Retinal pigment epithelial cell (primary cell): ENCODE measurements at regions not wholly inside any gene's neighbourhood (a gene's known extent, or its start where the extent isn't known, plus 50 kb on each side); places are given as distances from the start of the nearest gene placed in this dataset.

ENCODE experiments used
- DNase-seq: peaks from one replicate; pipeline ENCODE4 v3.0.0-alpha.2; 2010; ENCODE audit warnings: low read depth
- H3K4me3 ChIP-seq: 2 replicates; pipeline ENCODE4 v1.5.1; 2011; ENCODE audit warnings: mild to moderate bottlenecking, low read length, control low read depth, moderate library complexity
- TF ChIP-seq, protein P1 (sequence below): conservative IDR thresholded peaks from 2 replicates; pipeline ENCODE4 v1.5.1; 2011; ENCODE audit warnings: low read depth, low read length, control low read depth, inconsistent platforms

DNA sequence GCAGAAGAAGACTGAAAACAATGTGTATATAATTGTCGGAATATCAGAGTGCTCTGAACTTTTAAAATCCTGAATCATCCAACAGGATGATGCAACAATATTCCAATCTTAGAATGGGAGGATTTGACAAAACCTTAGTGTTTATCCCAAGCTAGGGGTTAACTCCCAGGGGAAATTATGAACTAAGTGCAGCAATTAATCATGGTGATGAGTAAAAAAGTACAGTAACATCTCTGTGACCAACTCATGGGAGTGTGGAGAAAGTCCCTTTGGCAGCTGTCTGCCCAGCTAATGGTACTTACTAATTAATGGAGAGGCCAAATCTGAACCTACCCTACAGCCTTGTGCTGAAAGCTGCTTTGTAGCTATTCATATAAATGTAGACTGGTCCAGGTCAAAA, 257.6 kb upstream of the DDX53 start:
- TF ChIP-seq, protein P1, sequence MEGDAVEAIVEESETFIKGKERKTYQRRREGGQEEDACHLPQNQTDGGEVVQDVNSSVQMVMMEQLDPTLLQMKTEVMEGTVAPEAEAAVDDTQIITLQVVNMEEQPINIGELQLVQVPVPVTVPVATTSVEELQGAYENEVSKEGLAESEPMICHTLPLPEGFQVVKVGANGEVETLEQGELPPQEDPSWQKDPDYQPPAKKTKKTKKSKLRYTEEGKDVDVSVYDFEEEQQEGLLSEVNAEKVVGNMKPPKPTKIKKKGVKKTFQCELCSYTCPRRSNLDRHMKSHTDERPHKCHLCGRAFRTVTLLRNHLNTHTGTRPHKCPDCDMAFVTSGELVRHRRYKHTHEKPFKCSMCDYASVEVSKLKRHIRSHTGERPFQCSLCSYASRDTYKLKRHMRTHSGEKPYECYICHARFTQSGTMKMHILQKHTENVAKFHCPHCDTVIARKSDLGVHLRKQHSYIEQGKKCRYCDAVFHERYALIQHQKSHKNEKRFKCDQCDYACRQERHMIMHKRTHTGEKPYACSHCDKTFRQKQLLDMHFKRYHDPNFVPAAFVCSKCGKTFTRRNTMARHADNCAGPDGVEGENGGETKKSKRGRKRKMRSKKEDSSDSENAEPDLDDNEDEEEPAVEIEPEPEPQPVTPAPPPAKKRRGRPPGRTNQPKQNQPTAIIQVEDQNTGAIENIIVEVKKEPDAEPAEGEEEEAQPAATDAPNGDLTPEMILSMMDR = no peak
- DNase-seq = no peak
- no peak overlapping the region for H3K4me3 ChIP-seq

DNA sequence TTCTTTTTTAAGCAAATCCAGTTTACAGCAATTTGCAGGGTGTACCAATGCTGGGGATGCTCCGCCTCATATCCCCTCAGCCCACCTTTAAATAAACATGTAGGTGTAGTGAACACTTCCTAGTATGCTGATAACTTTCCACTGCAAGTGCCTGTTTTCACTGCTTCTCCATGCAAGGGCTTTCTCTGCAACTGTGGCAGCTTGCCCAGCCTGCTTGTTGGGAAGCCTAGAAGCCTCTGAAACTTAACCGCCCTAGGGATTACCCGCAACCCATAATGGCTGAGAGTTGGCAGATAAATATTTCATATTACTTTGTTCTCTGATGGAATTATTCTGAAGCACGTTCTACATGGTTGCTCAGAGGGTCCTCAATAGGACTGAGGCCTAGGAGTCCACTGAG, 253.7 kb upstream of the DDX53 start:
- TF ChIP-seq, protein P1 = no peak
- H3K4me3 ChIP-seq = no peak overlapping the region
- no peak for DNase-seq

DNA sequence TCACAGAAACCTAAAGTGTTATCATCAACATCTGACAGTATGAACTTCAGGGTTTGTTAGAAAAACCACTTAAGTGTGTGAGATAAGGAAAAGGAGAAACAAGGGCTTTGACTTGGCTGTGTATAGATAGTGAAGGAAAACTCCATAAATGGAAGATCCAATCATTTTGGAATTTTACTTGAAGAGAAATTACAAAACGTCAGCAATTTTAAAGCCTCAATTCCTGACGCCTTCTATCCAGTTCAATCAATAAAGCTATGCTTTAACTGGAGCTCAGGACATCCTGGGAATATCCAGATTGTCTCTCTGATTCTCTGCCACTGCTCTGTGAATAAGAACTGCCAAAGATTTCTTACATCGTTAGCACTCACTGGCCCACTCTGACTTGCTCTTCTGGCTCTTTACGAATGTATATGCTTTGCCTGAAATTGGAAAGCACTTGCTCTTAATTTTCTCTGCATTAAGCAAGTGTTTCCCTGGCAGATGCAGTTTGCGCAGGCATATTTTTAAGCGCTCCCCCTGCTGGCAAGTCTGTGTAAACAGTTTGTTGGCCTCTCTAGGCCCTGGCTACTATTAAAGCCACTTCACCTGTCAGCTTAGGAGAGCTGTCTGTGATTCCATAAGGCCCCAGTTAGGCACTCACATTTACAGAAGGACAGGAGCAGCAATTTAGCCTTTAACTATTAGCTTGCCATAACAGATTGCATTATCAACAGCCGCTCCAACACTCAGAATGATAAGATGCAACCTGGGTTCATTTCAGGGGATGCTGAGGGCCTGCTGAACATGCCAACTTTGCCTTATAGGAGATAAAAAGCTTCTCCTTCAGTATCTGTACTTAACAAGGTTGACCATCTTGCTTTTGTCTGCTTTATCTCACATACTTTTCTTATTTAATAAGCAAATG, 251.4 kb upstream of the DDX53 start:
- TF ChIP-seq, protein P1 = peak; percentile 72
- H3K4me3 ChIP-seq = no peak overlapping the region
- DNase-seq = no peak

DNA sequence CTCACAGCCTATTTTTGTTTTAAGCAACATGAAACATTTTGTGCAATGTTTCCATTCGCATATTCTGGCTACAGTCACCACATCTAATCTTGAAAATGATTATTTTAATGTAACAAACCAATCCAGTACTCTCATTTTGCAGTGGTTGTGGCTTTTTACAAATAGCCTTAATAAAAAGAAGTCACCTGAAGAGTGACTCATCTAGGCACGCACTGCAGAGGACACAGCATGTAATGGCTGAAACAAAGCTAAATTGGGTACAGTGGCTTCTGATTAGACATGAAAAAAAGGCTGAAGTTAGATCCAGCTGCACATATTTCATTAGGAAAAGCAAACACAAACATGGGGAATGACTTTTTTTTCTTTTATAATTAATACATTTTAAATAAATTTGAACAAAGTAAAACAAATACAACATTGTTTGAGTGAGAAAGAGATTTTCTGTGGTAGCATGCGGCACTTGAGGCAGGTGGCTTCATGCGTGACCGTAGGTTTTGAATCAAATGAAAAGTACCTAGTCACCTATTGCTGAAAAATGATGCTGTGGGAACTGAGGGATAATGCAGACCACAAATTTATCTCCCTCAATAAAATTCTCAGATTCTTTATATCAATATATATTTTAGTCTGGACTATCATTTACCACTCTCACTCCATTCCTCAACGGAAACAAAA, 240.8 kb upstream of the DDX53 start:
- no peak overlapping the region for H3K4me3 ChIP-seq
- TF ChIP-seq, protein P1 = no peak
- DNase-seq = no peak

DNA sequence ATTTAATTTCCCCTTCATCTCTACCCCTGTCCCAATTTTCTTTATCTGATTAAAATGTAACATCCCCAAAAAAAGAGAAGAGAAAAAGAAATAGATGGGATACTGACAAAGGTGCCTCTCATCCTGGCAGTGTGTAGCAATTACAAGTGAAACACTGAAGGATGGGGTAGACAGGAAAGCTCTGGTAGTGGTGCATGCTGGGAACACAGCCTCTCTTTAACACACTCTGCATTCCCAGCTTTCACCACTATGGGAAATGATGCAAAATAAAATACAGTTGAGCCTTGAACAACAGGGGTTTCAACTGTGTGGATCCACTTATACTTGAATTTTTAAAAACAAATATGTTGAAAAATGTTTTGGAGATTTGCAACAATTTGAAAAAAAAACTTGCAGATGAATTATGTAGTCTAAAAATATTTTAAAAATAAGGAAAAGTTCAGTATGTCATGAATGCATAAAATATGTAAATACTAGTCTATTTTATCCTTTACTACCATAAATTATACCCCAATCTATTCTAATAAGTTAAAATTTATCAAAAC, 239.2 kb upstream of the DDX53 start:
- no peak overlapping the region for H3K4me3 ChIP-seq
- DNase-seq = no peak
- TF ChIP-seq, protein P1 = no peak

DNA sequence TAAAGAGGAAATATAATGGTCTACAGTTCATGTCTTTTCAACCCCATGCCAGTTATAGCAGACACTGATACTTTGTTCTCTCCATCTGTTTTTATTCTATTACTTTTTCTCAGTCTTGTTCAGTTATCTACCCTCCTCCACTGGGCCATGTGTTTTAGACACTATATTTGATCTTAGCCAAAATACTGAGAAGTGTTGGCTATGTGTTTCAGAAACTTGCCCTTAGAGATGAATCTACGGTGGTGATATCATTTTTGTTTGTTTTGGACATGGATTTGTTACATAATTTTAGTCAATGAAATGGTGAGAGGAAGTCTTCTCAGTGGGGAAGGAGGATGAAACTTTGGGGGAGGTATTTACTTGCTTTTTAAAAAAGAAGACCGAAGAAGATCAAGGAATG, 211.5 kb upstream of the DDX53 start:
- H3K4me3 ChIP-seq = no peak overlapping the region
- no peak for DNase-seq
- TF ChIP-seq, protein P1 = no peak
